GM23338 (cell line): ENCODE measurements at regions not wholly inside any gene's neighbourhood (a gene's known extent, or its start where the extent isn't known, plus 50 kb on each side); places are given as distances from the start of the nearest gene placed in this dataset.

Source experiments
- ATAC-seq: fragments of 200-7000 bp; cut with Tn5 transposase; 3 replicates; pipeline ENCODE4 v1.9.1; 2020
- DNase-seq: peaks from one replicate; pipeline ENCODE4 v3.0.0-alpha.2; 2015; ENCODE audit warnings: low spot score
- H2AFZ ChIP-seq: fragments of 200-600 bp; sonication (generic); 2 replicates; pipeline ENCODE4 v1.8.0; 2016; ENCODE audit warnings: antibody characterized with exemption, mild to moderate bottlenecking, moderate library complexity
- H3F3A ChIP-seq: fragments of 200-600 bp; sonication (generic); replicated peaks from 2 replicates; pipeline ENCODE4 v1.8.0; 2017; ENCODE audit warnings: antibody characterized with exemption, mixed run types, low read depth
- H3K27ac ChIP-seq: fragments of 200-600 bp; sonication (generic); 2 replicates; pipeline ENCODE4 v1.6.1; 2016; ENCODE audit warnings: low read depth
- H3K27me3 ChIP-seq: fragments of 200-600 bp; sonication (generic); 2 replicates; pipeline ENCODE4 v1.8.0; 2016; ENCODE audit warnings: mild to moderate bottlenecking, mixed run types, moderate library complexity; ENCODE audit not compliant: insufficient read depth
- H3K36me3 ChIP-seq: fragments of 200-600 bp; sonication (generic); 2 replicates; pipeline ENCODE4 v1.8.0; 2016; ENCODE audit warnings: mild to moderate bottlenecking; ENCODE audit not compliant: insufficient read depth
- H3K4me1 ChIP-seq: fragments of 200-600 bp; sonication (generic); 2 replicates; pipeline ENCODE4 v1.8.0; 2016; ENCODE audit warnings: mild to moderate bottlenecking, moderate library complexity; ENCODE audit not compliant: insufficient read depth
- H3K4me2 ChIP-seq: fragments of 200-600 bp; sonication (generic); 2 replicates; pipeline ENCODE4 v1.7.1; 2017; ENCODE audit warnings: mixed run types
- H3K4me3 ChIP-seq: fragments of 200-600 bp; sonication (generic); 2 replicates; pipeline ENCODE4 v1.6.1; 2016; ENCODE audit warnings: mixed run types
- H3K79me2 ChIP-seq: fragments of 200-600 bp; sonication (generic); replicated peaks from 2 replicates; pipeline ENCODE4 v1.8.0; 2017; ENCODE audit warnings: mild to moderate bottlenecking; ENCODE audit not compliant: insufficient read depth
- H3K9me2 ChIP-seq: fragments of 200-600 bp; sonication (generic); 2 replicates; pipeline ENCODE4 v1.8.0; 2017; ENCODE audit not compliant: insufficient read depth
- H4K20me1 ChIP-seq: fragments of 200-600 bp; sonication (generic); replicated peaks from 2 replicates; pipeline ENCODE4 v1.8.0; 2017; ENCODE audit warnings: mild to moderate bottlenecking; ENCODE audit not compliant: insufficient read depth
- H3K27ac Mint-ChIP-seq: 2 replicates; pipeline ENCODE4 v1.8.0; 2020; ENCODE audit warnings: inconsistent platforms, mild to moderate bottlenecking, moderate library complexity, mixed read lengths
- H3K27me3 Mint-ChIP-seq: 3 replicates; pipeline ENCODE4 v1.8.0; 2022; ENCODE audit warnings: low read depth, mild to moderate bottlenecking, moderate library complexity, mixed read lengths, inconsistent platforms; ENCODE audit not compliant: insufficient read depth, poor library complexity
- H3K36me3 Mint-ChIP-seq: 3 replicates; pipeline ENCODE4 v1.8.0; 2021; ENCODE audit warnings: low read depth, mild to moderate bottlenecking, inconsistent platforms, moderate library complexity, mixed read lengths
- H3K4me1 Mint-ChIP-seq: 3 replicates; pipeline ENCODE4 v1.8.0; 2020; ENCODE audit warnings: mild to moderate bottlenecking, inconsistent platforms, mixed read lengths
- H3K4me3 Mint-ChIP-seq: 3 replicates; pipeline ENCODE4 v1.8.0; 2021; ENCODE audit warnings: moderate library complexity, mild to moderate bottlenecking, inconsistent platforms, mixed read lengths
- H3K9me3 Mint-ChIP-seq: 3 replicates; pipeline ENCODE4 v1.8.0; 2020; ENCODE audit warnings: moderate library complexity, mild to moderate bottlenecking, inconsistent platforms, mixed read lengths
- CTCF ChIP-seq, 2 experiments: fragments of 200-600 bp in 1 of 2; sonication (generic) in 1 of 2; conservative IDR thresholded peaks; 2 replicates each; pipeline versions ENCODE4 v1.5.1 to v1.6.1; 2016 to 2017; ENCODE audit warnings: antibody characterized with exemption in 2 of 2, low read depth in 2 of 2, mild to moderate bottlenecking in 2 of 2, moderate library complexity in 1 of 2
- ETS1 ChIP-seq: IDR thresholded peaks from 2 replicates; pipeline ENCODE4 v1.6.1; 2016; ENCODE audit warnings: antibody characterized with exemption
- NANOG ChIP-seq: IDR thresholded peaks from 2 replicates; pipeline ENCODE4 v1.6.1; 2016; ENCODE audit warnings: antibody characterized with exemption, borderline replicate concordance
- POLR2AphosphoS5 ChIP-seq: IDR thresholded peaks from 2 replicates; pipeline ENCODE4 v1.6.1; 2016; ENCODE audit warnings: antibody characterized with exemption, low read depth
- REST ChIP-seq: IDR thresholded peaks from one replicate; pipeline ENCODE4 v1.6.1; 2018; ENCODE audit warnings: antibody characterized with exemption; ENCODE audit not compliant: unreplicated experiment

GRCh38 chr18:78457731-78458130 is 521.9 kb upstream of the SALL3 start:
- ATAC-seq (no peak), DNase-seq (no peak)
- H3K36me3 ChIP-seq: peaks cover 4% of the 10 kb centered on the region; the same call in 1 of the 2 replicates
- Mint-ChIP-seq H3K27me3 (no peaks in the 10 kb centered on the region), H3K9me3 (peaks cover 93% of the 10 kb centered on the region), H3K36me3 (peaks cover 52% of the 10 kb centered on the region), H3K4me3 (no peak overlapping the region), H3K27ac (no peak overlapping the region), H3K4me1 (no peaks in the 10 kb centered on the region)
- no peak overlapping the region for H3K4me3 ChIP-seq
- H4K20me1 ChIP-seq: no peaks in the 10 kb centered on the region
- H3K79me2 ChIP-seq: no peaks in the 10 kb centered on the region
- no peak for TF ChIP-seq NANOG
- no peak for TF ChIP-seq REST
- no peak for TF ChIP-seq ETS1
- TF ChIP-seq CTCF (conservative IDR thresholded peaks at IDR 0.05; ENCODE audit: low read depth in 2 of 2): no peak
- no peak overlapping the region for H3K4me2 ChIP-seq
- no peaks in the 10 kb centered on the region for H3K27me3 ChIP-seq
- no peaks in the 10 kb centered on the region for H3F3A ChIP-seq
- H2AFZ ChIP-seq: no peak overlapping the region
- no peaks in the 10 kb centered on the region for H3K4me1 ChIP-seq
- no peak overlapping the region for H3K27ac ChIP-seq
- no peaks in the 10 kb centered on the region for H3K9me2 ChIP-seq

GRCh38 chr18:78458356-78458755 is 521.3 kb upstream of the SALL3 start:
- TF ChIP-seq POLR2AphosphoS5 (no peak), NANOG (no peak)
- no peak overlapping the region for H3K4me3 Mint-ChIP-seq
- Histone ChIP-seq H3K4me2 (no peak overlapping the region), H3K27me3 (no peaks in the 10 kb centered on the region), H3K79me2 (no peaks in the 10 kb centered on the region), H3F3A (no peaks in the 10 kb centered on the region), H3K27ac (no peak overlapping the region), H3K4me3 (no peak overlapping the region), H3K9me2 (no peaks in the 10 kb centered on the region), H2AFZ (no peak overlapping the region), H4K20me1 (no peaks in the 10 kb centered on the region), H3K36me3 (peaks cover 4% of the 10 kb centered on the region; the same call in 1 of the 2 replicates), H3K4me1 (no peaks in the 10 kb centered on the region)
- no peak for DNase-seq
- peaks cover 94% of the 10 kb centered on the region for H3K9me3 Mint-ChIP-seq
- no peaks in the 10 kb centered on the region for H3K4me1 Mint-ChIP-seq
- H3K27me3 Mint-ChIP-seq: no peaks in the 10 kb centered on the region
- H3K36me3 Mint-ChIP-seq: peaks cover 52% of the 10 kb centered on the region
- H3K27ac Mint-ChIP-seq: no peak overlapping the region
- ATAC-seq: no peak
